C1 segment of cervical spinal cord (tissue), 14 donors: ENCODE measurements at regions not wholly inside any gene's neighbourhood (a gene's known extent, or its start where the extent isn't known, plus 50 kb on each side); places are given as distances from the start of the nearest gene placed in this dataset.
"Not testable (repeated sequence)": the region's sequence is repeated elsewhere in the genome, so short reads cannot be mapped to it uniquely, and the experiment has no call there.

Experiments
- DNase-seq, 14 donors: peaks; one replicate each; lab custom pipeline; 2025; lab: John Stamatoyannopoulos, UW

DNA sequence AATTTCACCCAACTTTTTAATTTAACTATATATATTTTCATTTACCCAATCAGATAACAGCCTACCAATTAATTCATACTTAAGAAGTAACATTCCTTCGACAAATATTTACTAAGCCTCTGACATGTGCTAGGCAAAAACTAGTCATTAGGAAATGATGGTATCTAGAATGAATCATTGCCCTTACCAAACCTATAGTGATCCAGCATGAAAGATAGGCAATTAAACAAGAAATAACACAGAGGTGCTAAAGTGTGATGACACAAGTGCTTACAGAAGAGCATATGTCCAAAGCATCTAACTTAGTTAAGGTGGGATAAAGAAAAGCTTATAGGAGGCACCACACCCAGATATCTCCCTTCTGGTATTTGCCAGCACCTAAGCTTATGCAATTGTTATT is 166.5 kb upstream of the RASSF8 start:
- no peak for DNase-seq

- DNase-seq = peak in 1 of 14 donors; percentile 18
Measured at GRCh38 chr12:25793196-25793595, 165.3 kb upstream of the RASSF8 start.

GRCh38 chr12:25794571-25794970 is 163.9 kb upstream of the RASSF8 start:
- no peak for DNase-seq

GRCh38 chr12:25796523-25797000 is 161.9 kb upstream of the RASSF8 start:
- DNase-seq = no peak

- DNase-seq = no peak
Measured at GRCh38 chr12:25797386-25797785, 161.1 kb upstream of the RASSF8 start.

DNA sequence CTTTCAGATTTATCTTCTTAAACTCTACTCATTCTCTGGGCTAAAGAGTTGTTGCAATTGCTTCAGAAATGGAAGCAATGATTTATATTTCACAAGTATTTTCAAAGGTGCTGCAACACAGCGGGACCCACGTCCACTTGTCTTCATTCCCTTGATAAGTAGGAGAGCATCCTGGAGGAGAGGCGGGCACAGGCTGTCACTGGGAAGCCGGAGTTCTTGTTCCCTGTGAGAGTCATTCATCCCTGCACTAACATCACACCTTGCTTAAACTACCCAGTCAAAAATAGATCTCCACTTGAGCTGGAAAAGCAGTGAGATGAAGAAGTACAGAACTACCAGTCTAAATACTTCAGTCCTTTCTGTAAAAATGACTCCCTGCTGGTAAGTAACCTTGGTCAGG is 160.5 kb upstream of the RASSF8 start:
- DNase-seq = no peak

DNA sequence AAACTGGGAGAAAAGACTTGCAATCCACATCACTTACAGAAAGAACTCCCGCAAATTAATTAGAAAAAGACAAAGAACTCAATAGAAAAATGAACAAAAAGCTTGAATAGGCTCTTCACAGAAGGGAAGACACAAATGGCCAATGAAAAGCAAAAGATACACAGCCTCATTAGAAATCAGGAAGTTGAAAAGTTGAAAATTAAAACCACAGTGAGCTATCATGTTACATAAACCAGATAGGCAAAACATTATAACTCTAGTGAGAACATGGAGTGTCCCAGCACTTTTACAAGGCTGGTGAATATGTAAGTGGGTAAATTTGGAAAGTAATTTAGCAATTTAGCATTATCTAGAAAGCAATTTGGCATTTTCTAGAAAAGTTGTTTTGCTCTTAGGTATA is 158.4 kb upstream of the RASSF8 start:
- DNase-seq = no peak

DNA sequence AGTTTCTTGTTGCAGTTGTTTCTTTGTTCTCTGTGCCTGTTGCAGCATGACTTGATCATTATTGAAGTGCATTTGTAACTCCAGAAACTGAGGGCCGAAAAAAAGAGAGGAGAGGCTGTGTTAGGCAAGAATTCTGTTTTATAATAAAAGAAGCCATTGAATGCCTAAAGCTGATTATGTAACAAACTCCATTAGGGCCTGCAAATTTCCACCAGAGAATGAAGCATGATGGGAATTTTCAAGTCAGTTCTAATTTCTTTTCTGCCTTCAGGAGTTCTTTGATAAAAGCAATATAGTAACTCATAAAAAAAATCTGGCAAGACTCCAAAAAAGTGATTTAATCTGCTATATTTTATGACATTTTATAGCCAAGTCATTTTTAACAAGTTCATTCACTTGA is 156.7 kb upstream of the RASSF8 start:
- DNase-seq = no peak

DNA sequence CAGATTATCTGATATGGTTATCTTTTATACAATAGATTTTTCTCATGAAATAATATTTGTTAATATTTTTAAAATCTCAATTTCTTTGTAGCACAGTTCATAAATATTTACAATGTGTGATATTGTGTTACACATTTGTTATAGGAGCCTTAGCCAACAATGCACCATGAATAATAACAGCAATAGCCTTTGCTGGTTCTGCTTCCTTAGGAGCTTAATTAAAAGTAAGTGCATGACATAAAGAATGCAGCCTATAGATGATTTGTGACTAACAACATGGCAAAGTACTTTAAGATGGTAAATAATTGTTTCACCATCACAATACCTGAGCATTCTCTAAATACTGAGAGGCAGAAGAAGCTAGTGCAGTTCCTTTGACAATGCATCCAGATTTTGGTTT is 156.3 kb upstream of the RASSF8 start:
- DNase-seq = no peak

DNA sequence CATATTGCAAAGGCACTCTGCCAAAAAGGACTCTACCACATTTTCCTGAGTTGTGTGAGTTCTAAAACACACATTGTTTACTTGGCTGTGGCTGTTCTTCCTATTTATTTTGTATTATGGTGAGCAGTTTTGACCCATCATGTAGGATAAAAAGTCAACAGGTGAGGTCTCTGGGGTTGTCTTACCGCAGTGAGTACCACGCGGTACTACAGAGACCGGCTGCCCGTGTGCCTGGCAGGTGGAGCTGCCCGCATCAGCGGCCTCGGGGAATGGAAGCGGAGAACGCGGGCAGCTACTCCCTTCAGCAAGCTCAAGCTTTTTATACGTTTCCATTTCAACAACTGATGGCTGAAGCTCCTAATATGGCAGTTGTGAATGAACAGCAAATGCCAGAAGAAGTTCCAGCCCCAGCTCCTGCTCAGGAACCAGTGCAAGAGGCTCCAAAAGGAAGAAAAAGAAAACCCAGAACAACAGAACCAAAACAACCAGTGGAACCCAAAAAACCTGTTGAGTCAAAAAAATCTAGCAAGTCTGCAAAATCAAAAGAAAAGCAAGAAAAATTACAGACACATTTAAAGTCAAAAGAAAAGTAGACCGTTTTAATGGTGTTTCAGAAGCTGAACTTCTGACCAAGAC is 155.3 kb upstream of the RASSF8 start:
- DNase-seq = not testable (repeated sequence)

DNA sequence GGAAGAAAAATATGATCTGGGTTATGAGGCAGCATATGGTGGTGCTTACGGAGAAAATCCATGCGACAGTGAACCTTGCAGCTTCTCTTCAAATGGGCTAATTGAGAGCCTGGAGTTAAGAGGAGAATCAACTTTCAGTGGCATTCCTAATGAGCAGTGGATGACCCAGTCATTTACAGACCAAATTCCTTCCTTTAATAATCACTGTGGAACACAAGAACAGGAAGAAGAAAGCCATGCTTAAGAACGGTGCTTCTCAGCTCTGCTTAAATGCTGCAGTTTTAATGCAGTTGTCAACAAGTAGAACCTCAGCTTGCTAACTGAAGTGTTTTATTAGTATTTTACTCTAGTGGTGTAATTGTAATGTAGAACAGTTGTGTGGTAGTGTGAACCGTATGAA is 154.2 kb upstream of the RASSF8 start:
- DNase-seq = not testable (repeated sequence)

GRCh38 chr12:25806271-25806670 is 152.2 kb upstream of the RASSF8 start:
- no peak for DNase-seq

DNA sequence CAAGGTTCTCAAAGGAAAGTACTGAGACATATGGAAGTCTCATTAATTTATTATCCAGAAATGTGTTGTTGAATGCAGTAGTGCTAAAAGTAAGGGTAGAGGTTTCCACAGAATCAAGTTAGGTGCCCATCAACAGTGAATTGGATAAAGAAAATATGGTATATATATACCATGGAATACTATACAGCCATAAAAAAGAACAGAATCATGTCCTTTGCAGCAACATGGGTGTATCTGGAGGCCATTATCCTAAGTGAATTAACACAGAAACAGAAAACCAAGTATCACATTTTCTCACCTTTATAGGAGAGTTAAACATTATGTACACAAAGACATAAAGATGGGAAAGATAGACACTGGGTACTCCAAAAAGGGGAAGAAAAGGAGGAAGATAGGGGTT is 149.9 kb upstream of the RASSF8 start:
- DNase-seq = no peak

DNA sequence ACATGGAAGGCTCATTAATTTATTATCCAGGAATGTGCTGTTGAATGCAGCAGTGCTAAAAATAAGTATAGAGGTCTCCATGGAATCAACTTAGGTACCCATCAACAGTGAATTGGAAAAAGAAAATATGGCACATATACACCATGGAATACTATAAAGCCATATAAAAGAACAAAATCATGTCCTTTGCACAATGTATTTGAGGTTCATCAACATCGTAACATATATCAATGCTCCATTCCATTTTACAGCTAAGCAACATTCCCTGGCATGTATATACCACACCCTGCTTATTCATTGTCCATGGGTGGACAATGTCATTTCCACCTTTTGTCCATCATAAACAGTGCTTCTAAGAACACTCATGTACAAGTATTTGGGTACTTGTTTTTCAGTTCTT is 147.8 kb upstream of the RASSF8 start:
- no peak for DNase-seq

- DNase-seq = no peak
Measured at GRCh38 chr12:25811656-25812126, 146.8 kb upstream of the RASSF8 start.

DNA sequence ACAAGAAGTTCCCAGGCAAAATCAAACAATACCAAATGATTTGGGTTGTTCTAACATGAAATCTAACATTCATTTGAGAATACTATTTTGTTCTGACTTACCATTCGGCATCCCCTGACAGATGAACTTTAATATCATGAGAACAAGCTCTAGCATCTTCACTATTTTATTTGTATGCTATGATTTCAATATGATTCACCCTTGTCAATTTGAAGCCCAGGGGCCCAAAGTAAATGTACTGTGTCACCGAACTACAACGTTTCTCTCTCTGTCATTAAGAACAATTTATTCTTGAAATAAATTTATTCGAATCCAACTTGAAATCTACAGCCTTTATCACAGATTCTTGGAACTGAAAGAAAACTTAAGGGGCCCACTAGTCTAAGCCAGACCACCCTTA is 146.2 kb upstream of the RASSF8 start:
- no peak for DNase-seq

DNA sequence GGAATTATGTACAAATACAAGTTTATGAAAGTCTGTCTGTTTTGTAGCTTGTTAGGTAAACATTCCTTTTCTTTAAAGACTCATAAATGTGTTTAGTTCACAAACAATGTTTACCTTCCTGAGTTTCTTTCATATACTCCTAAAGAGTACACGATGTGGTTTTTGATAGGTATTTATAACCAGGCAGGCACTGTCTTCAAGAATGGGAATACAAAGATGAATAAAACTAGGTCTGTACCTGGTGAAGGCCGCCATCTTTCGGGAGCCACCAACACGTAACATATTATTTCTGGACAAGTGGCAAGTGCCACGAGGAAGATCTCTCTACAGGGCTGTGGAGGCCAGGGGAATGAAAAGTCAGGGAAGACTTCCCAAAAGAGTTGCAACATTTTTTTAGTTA is 144.6 kb upstream of the RASSF8 start:
- no peak for DNase-seq

GRCh38 chr12:25816637-25817036 is 141.8 kb upstream of the RASSF8 start:
- no peak for DNase-seq

- DNase-seq = no peak
Measured at GRCh38 chr12:25817166-25817565, 141.3 kb upstream of the RASSF8 start.

DNA sequence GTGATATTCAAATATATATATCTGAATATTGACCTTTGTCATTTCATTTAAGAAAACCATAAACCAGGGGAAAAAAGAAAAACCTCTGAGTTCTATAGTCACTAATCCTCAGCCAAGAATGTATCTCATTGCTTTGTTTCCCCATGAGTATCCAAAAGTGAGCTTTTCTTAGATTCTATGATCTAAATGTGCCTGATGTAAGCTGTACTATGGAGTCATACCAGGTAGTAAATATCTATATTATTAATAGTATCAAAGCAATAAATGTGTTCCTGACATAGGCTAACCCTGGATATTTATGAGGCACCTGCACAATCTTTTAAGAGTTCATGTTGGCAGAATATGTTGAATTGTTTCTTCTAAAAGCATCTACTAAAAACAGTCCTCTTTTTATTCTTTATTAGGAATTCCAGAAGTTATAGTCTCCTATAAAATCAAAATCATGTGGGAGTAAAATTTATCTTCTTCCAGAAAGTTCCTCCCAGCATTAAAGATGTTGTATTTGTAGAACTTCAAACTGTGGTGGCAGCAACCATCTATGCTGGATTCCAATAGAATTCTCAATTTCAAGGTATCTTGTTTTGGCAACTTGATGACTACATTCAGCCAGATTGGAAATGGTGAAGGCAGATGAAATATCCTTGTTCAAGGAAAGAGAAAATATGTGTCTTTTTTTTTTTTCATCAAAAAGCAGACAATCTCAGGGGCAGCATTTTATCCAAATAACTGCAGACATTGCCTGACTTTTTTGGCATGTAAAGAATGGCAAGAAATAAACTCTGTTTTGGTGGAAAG is 139.7 kb upstream of the RASSF8 start:
- DNase-seq = no peak

DNA sequence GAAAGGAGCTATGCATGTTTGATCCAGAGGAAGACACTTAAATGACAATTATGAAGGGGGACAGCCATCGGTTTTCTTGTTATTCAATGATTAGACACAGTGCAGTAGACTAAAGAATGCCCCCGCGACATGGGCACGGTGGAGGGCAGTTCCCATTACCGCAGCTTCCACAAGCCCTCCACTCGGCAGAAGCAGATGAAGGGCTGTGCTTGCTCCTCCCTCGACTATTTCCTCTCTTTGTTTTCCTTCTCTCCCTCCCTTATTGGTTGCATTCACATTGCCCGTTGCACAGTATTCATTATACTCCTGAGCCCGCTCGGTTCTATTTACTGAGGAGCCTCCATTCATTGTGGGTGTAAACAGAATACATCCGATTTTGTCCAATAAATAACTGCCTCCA is 138.8 kb upstream of the RASSF8 start:
- DNase-seq = no peak

- no peak for DNase-seq
Measured at GRCh38 chr12:25822281-25822680, 136.2 kb upstream of the RASSF8 start.

GRCh38 chr12:25824734-25825133 is 133.7 kb upstream of the RASSF8 start:
- no peak for DNase-seq
